NCI-H2227 treated with DMSO at 0.1 percent for 48 hours (cell line): ENCODE measurements at regions not wholly inside any gene's neighbourhood (a gene's known extent, or its start where the extent isn't known, plus 50 kb on each side); places are given as distances from the start of the nearest gene placed in this dataset.

Experiments
- DNase-seq: peaks from one replicate; lab custom pipeline; 2025; lab: John Stamatoyannopoulos, UW

DNA sequence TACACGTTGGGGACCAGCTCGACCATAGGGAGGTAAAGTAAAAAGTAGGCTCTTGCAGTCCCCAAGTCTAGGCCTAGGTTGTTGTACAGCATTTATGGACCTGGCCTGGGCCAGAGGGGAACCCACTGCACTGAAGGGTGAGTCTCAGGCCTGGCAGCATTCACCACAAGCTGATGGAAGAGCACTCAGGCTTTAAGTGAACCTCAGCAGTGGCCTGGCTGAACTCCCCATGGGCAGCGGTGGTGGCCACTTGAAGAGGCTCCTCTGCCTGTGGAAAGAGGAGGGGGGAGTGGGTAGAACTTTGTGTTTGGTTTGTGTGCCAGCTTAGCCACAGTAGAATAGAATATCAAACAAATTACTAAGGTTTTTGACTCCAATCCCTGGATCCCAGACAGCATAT, 176.2 kb upstream of the PRMT6 start:
- DNase-seq, result no peak

DNA sequence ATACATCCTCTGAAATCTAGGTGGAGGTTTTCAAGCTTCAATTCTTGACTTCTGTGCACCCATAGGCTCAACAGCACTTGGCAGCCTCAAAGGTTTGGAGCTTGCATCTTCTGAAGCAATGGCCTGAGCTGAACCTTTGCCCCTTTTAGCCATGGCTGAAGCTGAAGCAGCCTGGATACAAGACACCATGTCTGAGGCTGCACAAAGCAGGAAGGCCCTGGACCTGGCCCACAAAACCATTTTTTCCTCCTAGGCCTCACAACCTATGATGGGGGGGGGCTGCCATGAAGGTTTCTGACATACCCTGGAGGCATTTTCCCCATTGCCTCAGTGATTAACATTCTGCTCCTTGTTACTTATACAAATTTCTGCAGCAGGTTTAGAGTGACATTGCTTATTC, 173.3 kb upstream of the PRMT6 start:
- no peak for DNase-seq

DNA sequence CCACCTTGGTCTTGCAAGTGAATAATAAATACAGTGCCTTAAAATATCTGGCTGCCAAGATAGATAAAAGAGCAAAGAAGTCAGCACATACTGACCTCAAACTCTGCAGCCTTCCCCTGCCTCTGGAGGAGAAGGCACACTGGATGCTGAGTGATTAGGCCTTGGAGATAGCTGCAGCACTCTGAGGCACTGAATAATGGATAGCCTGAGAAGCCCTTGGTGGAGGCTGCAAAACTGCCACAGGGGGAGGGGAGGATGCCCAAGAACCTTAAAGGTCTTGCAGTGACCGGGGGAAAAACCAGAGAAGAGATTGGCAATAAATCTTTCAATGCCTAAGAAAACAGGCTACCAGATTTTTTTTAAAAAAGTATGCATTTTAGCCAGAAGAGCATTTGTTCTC, 167.4 kb upstream of the PRMT6 start:
- no peak for DNase-seq

DNA sequence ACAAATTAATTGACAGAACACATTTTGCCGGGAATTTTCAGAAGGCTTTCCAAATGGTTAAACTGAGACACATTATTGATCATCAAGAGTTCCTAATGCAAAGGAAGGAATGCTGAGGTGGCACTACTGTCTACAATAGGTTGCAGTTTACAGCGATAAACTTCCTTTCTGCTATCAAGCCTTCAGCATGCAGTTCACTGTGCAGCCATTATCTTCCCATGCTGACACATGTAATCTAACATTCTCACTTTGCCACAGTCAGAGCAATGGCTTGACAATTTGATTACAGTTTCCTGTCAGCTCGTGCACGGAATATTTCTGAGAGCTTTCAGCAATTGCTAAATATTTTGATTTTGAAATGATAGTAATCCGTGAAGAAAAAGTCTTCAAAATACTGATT, 166.9 kb upstream of the PRMT6 start:
- no peak for DNase-seq

DNA sequence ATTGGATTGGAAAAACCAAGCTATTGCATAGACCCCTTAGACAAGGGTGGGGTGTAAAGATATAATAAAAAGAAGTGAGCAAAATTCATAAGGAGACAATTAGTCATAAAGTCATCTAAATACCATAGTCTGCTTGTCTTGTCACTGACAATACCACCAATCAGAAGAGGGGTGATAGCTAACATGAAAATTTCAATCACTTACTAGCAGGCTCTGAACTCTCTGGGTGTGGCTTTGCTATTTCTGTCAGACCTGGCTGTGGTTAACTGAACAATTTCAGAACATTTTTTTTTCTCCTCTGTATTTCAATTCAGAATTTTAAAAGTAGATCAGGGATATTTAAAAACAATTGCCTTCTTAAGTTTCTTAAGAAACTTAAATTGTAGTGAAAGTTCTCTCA, 158.5 kb upstream of the PRMT6 start:
- DNase-seq, result no peak

DNA sequence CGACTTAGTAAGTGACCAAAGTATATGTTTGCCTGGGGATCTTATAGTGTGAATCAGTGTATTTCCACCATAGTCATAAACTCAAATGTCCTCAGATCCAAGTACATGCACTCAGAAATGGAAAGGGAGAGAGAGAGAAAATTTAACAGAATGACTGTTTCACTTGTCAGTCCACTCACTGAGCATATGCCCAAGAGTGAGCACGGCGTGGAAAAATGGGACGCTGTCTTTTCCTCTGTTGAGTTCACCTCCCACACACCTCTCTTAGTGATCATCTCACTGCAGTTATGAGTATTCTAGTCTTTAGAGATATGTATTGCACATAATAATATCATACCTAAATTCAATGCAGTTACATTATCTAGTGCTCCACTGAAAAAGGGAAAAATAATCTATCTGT, 156.8 kb upstream of the PRMT6 start:
- DNase-seq, result no peak

DNA sequence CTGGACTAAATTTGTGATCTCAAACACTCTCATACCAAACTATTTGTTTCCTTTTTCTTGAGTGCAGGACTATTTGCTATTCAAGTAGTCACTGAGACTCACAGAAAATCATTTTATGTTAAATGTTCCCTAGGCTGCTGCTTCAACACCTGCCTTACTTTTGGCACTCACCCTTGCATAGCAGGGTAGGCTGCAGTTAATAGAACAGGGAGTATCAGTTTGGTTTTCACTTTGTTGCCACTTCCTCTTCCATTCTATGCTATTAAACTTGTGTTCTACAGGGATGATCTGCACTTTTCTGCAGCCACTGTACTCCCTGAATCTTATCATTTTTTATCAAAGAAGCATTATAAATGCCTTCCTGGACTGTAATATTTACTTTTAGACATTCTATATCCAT, 148.7 kb upstream of the PRMT6 start:
- no peak for DNase-seq

DNA sequence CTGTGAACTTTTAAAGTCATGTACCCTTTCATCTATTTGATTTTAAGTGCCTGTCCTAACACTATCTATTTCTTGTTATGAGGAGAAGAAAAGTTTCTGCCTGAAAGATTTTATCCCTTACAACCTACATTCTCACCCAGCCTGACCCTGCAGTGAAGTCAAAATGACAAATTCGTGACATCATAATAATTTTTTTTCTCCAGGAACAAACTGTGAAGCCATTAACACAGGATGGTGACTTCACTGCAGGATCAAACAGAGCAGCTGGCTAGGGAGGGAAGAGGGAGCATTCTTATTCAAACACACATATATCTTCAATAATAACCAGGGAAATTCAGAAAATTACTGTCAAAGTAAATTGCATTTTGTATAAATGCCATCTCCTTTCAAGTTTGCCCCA, 147.8 kb upstream of the PRMT6 start:
- no peak for DNase-seq

DNA sequence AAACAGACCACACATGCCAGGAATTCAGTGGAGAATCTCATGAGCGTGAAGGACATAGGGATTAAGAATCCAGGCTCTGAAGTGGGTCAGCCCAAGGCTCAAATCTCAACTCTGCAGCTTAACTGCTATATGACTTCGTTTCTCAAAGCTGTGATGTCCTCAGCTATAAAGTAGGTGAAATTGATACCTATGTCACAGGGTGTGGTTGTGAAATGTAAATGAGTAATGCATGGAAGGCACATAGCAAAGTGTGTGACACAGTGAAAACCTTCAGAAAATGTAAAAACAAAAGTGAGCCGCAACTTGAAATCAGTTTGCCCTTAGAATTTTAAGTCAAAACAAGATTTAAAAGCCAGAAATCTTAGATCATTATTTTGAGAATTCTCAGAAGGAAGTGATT, 145.7 kb upstream of the PRMT6 start:
- DNase-seq, result no peak

DNA sequence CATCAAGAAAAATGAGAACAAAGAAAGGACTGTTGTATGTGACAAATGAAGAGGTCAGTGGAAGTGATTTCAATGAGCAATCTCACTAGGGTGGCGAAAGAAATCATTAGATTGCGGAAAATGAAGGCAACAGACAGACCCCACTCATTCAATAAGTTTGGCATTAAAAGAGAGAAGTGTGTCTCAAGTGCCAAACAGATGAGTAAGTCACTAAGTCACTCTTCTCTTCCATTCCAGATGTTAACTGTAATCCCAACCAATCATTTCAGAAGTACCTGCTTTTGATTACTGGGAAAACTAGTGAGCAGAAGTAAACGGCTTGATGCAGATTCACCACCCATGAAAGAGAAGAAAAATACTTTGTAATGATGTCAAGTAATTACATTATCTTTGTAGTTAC, 144.3 kb upstream of the PRMT6 start:
- DNase-seq, result no peak

DNA sequence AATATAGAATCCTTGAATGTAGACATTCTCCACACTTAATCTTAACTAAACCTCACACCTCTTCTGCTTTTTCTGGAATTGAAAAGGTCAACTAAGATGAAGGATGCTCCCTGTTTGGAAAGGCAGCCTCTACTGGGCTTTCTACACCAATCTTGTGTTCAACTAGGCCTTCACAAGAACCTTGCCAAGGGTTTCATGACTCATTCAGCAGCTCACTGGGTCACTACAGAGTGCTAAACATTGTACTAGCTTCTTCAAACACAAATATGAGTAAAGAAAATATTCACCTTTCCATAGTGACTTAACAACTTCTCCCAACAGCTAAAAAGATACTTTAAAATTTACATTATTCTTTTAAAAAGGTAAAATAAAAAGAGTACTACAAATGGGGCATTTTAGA, 135.3 kb upstream of the PRMT6 start:
- DNase-seq, result no peak

DNA sequence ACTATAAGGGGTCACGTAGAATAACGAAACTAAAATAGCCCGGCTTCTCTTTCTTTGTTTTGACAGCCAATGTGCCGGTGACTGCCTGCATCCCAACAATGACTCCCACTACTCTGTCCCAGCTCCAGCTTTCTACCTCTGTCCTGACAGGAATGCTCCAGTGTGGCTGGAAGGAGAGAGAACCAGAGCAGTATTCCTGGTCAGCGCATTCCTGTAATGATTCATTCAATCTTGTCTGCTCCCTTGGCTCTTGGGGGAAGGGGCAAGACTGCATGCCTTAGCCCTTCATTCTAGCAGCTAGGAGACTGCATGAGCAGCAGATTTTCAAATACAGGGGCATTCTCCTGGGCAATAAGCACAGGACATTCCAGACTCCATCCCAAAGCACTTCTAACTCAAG, 132.1 kb upstream of the PRMT6 start:
- no peak for DNase-seq

DNA sequence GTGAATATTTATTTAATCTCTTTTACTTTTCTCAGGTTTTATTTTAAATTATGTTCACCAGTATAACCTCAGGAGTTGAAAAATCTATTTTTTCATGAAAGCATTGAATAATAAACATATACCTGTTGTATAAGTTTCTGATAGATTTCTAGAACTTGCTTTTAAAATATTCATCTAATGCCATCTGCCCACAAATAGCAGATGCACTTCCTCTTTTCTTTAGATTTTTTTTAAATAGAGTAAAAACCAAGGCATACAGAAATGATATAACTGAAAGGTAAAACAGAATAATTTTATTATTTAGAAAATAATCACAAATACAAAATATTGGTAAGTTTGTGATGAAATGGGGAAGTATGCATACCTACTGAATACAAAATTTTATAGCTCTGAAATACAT, 130.7 kb upstream of the PRMT6 start:
- DNase-seq, result no peak

DNA sequence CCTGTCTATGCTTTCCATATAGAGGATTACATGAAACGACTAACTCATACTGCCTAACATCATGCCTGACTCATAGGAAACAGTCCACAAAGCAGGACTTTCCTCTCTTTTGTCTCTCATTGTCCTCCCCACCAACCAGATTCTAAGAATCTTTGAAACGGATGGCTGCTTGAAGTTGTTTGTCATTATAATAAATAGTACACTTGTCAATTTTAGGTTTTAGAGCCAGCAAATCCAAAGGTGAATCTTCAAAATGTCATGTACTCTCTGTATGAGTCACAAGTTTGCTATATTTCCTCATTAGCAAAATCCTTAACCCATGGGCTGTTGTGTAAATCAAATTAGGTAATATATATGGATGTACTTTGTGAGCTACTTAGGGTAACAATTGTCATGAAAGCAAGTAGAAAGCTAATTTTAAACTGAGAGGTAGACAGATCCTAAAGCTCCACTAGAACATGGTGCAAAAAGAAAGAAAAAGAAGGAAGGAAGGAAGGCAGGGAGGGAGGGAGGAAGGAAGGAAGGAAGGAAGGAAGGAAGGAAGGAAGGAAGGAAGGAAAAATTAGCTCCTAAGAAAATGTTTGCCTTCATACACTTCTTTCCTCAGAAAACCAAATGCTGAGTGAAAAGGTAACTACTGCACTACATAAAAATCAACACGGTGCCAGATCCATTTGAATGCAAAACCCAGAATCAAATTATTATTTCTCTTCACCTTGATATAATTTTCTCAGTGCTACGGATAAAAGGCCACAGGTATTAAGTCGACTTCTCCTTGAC, 129.5 kb upstream of the PRMT6 start:
- no peak for DNase-seq

DNA sequence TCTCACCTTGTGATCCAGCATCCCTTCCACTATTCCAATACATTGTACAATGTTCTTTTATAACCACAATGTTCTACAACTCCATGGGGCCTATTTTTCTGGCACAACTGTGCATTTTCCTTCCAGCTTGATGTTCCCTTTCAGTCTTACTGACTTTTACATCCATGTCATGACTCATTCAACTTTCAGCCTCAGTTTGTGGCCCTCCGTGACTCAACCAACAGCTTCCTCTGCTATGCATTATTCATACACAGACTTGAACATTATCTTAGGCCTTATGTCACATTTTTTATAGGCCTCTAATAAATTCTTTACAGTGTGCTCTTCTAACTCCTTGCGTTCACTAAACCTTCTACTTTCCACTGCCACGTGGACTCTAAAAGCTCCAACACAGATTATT, 119.4 kb upstream of the PRMT6 start:
- DNase-seq, result no peak

DNA sequence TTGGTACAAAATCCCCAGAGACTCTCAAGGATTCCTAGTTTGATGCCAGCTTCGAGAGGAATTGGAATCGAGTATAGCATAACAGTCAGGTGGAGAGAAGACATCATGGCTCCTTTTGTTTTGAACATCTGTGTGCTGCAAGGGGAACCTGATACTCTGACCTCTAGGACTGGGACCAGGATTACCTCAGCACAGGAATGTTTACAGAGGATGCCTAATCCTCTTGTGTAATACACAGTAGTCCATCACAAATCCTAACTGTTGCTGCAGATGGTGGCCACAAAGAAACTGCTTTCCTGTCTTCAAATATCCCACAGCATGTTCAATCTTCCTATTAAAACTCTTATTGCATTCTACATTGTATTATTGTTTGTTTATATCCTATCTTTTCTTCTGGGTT, 111.8 kb upstream of the PRMT6 start:
- DNase-seq, result no peak

DNA sequence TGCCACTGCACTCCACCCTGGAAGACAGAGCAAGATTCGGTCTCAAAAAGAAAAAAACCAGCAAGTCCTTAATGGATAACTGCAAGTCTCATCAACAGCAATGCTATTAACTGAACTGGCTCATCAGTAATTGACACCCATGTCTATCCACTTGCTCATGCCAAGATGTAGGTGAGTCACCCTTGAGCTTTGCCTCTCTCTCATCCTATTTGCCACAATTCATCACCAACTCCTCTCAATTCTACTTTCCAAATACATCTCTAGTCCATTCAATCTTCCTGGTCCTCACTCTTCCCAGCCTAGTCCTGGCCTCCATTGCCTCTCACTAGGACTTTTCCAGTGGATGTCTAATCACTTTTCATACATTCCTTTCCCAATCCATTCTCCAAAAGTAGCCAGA, 103.7 kb upstream of the PRMT6 start:
- no peak for DNase-seq

DNA sequence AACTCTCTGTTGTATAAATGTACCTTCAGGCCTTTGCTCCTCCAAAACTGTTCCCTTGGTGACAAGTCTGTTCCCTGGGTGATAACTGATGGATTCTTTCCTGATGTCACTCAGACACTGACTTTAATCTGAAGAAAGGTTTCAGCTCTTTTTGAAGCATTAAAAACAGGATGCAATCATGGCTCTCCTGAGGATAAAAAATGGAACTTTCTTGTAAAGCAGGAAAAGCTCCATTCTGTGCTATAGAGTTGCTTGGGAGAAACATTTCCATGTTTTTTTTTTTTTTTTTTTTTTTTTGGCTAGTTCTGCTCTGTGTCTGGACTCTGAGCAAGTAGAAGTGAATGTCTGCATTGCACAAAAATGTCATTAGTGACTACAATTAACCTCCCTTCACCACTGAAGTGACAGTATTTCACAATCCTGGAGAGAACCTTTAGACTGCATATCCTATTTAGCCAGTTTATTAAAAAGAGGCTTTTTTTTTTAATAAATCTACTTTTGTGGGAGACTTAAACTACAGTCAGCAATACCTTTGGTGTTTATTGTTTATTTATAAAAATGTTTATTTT, 101.7 kb upstream of the PRMT6 start:
- DNase-seq, result no peak

DNA sequence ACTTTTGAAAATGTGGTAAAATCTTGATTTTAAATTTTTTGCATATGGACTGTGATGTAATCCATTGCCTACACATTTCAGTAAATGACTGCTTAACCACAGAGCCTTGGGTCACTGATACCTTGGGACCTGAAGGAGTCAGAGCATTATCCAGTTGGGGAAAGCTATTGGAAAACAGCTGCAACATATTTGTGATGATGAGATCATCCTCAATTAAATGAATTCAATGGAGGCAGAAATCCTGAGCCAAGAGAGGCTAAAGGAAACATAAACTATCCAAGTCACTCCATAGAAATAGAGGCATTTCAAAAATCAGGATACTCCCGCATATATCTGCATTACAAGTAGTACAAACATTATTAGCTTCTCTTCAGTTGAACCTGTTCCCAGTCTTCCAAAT, 99.8 kb upstream of the PRMT6 start:
- DNase-seq, result no peak

DNA sequence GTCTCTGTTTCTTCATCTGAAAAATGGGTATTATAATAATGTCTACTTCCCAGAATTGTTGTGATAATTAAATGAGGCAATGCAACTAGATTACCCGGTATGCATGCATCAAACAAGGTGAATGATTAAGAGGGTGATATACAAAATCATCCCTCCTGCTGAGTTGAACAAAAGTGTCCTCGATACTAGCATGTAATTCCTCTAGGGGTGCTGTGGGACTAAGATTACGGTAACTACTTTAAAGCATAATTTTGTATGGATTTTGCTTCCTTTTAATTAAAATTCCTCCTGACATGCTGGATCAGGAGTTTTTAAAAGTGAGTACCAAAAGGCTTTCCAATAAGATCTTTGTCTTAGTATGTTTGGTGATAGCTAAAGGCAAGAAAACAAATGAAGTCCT, 98.7 kb upstream of the PRMT6 start:
- DNase-seq, result no peak

DNA sequence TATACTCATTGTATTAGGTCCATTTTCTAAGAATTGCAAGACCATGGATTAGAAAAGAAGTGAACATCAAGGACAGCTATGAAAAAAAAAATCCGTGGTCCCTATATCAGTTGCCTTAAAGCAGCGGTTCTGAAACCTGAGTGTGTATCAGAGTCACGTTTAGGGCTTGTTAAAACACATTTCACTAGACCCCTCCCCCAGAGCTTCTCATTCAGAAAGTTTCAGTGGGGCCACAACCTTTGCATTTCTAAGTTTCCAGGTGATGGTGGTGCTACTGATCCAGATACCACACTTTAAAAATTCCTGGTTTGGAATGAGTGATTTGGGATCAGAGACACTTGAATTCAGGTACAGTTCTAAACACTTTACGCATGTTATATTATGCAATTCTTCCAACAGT, 96.1 kb upstream of the PRMT6 start:
- DNase-seq, result no peak

DNA sequence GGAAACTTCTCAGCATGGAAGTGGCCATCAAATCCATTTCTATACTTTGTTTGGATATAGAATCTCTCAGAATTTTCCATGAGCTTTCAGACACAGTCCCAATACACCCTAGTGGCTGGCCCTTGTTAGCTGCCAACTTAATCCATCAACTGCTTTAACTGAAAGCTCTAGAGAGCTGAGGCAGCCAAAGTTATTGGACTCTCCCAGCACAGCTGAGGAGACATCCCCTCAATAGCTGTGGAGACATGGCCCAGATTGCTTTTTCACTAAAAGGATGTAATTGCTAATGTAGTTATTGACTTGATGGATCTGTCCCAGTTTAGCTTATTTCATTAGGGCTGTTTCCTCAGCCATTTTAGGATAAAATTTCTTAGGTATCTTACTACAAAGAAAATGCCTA, 94.8 kb upstream of the PRMT6 start:
- DNase-seq, result no peak

DNA sequence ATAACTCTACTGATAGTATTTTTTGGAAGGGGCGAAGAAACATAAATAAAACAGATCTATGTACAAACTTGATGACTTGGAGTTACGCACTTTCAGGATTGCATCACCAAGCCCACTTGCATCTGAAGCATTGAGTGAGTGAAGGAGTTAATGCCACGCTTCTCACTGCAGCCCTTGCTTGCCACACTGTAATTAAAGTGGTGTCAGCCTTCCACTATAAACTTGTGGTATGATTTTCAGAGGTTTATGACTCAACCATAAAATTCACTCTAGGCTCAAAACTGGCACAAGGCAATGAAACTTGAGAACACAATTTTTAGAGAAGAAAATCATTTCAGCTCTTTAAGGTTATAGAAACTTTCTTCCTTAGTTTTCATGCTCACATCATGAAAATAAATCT, 93.9 kb upstream of the PRMT6 start:
- DNase-seq, result no peak

DNA sequence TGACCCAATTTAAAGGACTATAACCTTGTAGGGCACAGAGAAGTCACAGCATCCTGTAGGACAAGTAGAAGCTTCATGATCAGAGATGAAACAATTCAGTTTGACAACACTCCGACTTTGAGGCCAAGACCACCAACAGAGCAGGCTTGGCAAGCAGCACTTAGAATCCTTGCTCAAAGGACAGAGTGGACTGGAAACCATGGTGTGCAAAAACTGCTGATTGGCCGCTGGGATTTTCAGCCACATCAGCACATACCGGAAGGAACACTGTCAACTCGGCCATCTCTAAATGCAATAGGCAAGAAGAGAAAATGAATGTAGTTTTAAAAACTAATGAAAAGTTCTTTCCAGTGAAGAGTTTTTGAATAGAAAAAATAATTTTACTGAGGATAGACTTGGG, 92.0 kb upstream of the PRMT6 start:
- no peak for DNase-seq
